Epithelial cell of esophagus (primary cell): ENCODE measurements at regions not wholly inside any gene's neighbourhood (a gene's known extent, or its start where the extent isn't known, plus 50 kb on each side); places are given as distances from the start of the nearest gene placed in this dataset.

ENCODE experiments used
- DNase-seq: peaks from one replicate; pipeline ENCODE4 v3.0.0; 2010; ENCODE audit warnings: low read depth
- H3K4me3 ChIP-seq: 2 replicates; pipeline ENCODE4 v1.5.1; 2011; ENCODE audit warnings: mild to moderate bottlenecking, low read length, control low read depth
- CTCF ChIP-seq: IDR thresholded peaks from 2 replicates; pipeline ENCODE4 v1.5.1; 2011; ENCODE audit warnings: low read depth, mild to moderate bottlenecking, low read length, control low read depth, inconsistent platforms; ENCODE audit not compliant: insufficient read depth; ENCODE audit errors: missing control alignments

- TF ChIP-seq CTCF: no peak
- no peak overlapping the region for H3K4me3 ChIP-seq
These were observed 85.0 kb downstream of the SOX9 start for GRCh38 chr17:72205822-72206221.

GRCh38 chr17:72206376-72206775, 85.6 kb downstream of the SOX9 start:
- TF ChIP-seq CTCF: no peak
- H3K4me3 ChIP-seq: no peak overlapping the region
- no peak for DNase-seq

More at GRCh38 chr17:72205822-72206221, 85.0 kb downstream of the SOX9 start:
- no peak for DNase-seq

DNA sequence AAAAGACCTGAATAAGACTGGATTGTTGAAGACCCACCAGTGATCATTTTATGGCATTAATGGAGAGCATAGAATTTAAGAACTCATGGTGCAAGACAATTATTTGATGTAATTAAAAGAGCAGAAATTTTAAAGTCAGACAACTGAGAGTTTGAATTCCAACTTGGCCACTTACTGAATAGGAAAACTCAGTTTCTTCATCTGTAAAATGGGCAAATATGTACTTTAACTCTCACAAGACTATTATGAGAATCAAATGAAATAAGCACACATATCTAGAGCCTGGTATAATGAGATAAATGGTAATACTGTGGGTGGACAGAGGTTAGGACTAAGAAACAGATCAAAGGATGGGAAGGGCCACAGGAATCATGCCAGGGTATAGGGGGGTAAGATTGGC, 88.0 kb downstream of the SOX9 start:
- no peak overlapping the region for H3K4me3 ChIP-seq
- no peak for DNase-seq
- TF ChIP-seq CTCF: no peak

DNA sequence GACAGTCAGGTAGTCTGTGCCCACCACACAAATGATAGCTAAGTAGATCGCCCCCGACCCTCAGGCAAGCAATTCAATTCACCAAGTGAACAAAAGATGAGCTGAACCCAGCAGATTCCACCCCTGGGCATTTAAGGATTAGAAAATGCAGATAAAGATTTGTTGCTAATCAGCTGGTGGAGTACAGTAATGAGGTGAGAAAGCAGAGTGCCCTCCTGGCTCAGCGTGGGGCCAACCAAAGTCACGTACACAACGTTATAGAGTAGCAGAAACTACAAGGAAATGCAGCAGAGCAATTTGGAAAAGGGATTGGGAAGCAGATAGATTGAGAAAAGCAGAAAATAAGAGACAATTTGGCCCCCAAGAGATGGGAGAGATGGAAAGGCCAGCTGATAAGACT, 91.2 kb downstream of the SOX9 start:
- DNase-seq: no peak
- no peak overlapping the region for H3K4me3 ChIP-seq
- TF ChIP-seq CTCF: no peak

DNA sequence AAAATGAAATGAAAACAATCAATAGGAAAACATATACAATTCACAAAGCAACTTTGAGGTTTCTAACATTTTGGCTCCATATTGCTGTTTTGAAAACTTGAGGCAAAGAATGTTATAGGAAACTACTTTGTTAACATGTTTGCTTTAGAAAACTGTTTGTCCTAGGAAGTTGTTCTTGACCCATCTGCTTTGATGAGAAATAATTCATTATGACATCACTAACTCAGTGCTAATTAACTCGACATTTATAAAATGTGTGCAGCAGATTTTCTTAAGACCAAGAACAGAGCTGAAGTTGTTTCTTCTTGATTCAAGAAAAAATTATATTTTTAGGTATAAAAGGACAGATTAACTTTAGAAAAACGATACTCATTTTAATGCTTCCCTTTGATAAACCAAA, 94.7 kb downstream of the SOX9 start:
- TF ChIP-seq CTCF: no peak
- H3K4me3 ChIP-seq: no peak overlapping the region
- DNase-seq: no peak

DNA sequence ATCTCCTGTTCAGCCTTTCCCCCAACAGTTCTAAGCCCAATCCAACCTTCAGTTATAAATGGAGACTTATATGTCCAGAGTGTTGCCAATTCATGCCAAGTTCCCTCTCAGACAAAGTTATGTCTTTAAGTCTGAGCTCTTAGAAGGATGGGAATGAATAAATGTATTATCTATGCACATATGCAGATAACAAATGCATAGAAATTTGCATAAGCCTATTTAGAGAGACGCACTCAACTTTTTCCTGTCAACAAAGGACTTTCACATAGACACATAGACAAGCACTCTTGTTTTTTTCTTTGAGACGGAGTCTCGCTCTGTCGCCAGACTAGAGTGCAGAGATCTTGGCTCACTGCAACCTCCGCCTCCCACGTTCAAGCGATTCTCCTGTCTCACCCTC, 95.1 kb downstream of the SOX9 start:
- no peak for TF ChIP-seq CTCF
- no peak overlapping the region for H3K4me3 ChIP-seq
- no peak for DNase-seq

DNA sequence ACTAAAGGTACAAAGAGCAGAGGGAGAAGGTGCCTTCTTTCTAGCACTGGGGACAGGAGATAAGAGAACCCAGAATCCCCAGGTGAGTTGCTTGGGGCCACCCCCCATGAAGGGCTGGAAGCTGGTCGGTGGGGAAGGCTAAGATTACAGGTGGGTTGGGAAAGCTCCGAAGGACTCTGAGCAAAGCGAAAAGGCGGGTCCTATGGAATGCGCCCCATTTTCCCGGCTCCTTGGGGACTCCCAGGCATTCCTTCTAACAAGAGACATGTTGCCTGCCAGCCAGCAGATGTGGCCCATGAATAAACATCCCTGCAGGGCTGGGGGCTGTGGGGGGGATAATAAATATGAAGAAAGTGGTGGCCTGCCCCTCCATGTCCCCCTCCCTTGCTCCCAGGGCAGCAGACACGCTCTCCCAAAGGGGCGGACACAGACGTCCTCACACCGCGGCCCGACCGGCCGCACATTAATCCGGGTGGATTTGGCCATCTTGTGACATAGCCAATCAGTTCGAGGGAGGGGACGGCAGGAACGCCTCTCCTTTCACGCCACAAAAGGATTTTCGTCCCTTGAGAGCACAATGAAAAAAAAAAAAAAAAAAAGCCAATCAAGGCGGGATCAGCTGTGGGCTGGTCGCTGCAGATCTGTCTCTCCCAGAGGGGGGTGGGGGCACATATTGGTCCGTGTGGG, 98.5 kb downstream of the SOX9 start:
- DNase-seq: no peak
- TF ChIP-seq CTCF: no peak
- no peak overlapping the region for H3K4me3 ChIP-seq
